Hematopoietic multipotent progenitor cell treated with erythropoietin and hydrocortisone succinate and interleukin-3 and kit ligand, for 6 days (in vitro differentiated cells): ENCODE measurements at regions not wholly inside any gene's neighbourhood (a gene's known extent, or its start where the extent isn't known, plus 50 kb on each side); places are given as distances from the start of the nearest gene placed in this dataset.
A peak's percentile ranks its signal among the peaks of the same experiment; 100 is the strongest.

Experiments
- DNase-seq: peaks from one replicate; pipeline ENCODE4 v3.0.0-alpha.2; 2015

DNA sequence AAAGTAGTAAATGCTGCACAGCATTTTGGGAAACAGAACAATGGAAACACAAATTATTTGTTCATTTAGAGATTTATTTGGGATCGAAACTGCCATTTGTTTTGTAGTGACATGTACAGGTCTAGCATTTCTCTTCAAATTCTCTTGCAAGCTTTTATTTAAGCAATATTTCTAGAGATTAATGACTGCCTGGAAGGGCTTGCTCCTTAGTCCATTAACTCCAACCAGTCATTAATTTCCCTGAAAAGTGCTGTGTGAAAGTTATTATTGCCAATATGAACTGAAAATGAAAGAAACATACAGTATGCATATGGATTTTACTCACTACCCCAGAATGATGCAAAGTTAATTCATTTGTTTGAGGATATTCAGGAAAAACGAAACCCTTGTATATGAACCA is 1349.6 kb upstream of the FLRT2 start:
- DNase-seq = no peak

GRCh38 chr14:84181072-84181471 is 1348.9 kb upstream of the FLRT2 start:
- DNase-seq = no peak

DNA sequence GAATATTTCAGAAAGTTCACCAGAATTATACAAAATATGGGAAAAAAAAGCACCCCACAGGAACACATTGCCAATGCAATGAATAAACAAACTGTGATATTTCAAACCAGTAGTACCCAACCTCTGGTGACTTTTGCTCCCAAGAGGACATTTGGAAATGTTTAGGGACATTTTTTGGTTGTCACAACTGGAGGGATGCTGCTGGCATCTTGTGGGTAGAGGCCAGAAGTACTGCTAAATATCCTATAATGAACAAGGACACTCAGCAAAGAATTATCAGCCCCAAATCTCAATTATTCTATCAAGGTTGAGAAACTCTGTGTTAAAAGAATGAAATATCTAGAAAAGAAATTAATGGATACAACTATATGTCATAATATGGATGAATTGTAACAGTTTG is 1334.4 kb upstream of the FLRT2 start:
- no peak for DNase-seq

GRCh38 chr14:84197704-84198103 is 1332.2 kb upstream of the FLRT2 start:
- DNase-seq = no peak

- DNase-seq = no peak
These were observed 1327.5 kb upstream of the FLRT2 start for GRCh38 chr14:84202486-84202885.

GRCh38 chr14:84203896-84204295 is 1326.0 kb upstream of the FLRT2 start:
- DNase-seq = no peak

- no peak for DNase-seq
These were observed 1321.5 kb upstream of the FLRT2 start for GRCh38 chr14:84208451-84208850.

DNA sequence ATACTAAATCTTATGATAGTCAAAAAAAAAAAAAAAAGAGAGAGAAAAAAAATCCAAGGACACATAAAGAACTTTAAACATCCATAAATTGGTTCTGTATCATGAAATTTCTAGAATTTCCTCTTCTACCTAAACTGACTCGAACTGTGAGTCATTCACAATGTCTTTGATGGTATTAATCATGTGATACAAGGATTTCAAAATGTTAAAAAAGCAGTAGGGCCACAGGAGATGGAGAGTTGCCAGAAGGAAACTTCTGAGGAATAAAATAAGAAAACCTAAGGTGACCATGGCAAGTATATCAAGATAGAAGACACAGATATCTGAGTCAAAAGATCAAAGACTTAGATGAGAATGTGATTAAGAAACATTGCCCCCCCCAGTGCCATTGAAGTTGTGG is 1320.9 kb upstream of the FLRT2 start:
- no peak for DNase-seq

DNA sequence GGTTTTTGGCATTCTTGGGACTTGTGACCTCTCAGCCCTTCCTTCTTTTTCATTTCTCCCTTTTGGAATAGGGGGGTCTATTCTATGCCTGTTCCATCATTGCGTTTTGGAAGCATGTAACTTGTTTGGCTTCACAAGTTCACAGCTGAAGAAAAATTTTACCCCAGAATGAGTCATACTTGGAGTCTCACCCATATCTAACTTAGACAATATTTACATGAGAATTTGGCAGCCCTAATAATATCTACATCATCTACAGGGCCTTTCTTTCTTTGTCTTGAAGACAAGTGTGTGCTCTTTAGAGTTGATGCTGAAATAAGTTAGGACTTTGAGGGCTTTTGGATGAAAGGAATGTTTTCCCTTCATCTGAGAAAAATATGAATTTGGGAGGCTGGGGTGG is 1312.9 kb upstream of the FLRT2 start:
- DNase-seq = no peak

- no peak for DNase-seq
These were observed 1304.7 kb upstream of the FLRT2 start for GRCh38 chr14:84225268-84225667.

- no peak for DNase-seq
These were observed 1301.2 kb upstream of the FLRT2 start for GRCh38 chr14:84228702-84229101.

DNA sequence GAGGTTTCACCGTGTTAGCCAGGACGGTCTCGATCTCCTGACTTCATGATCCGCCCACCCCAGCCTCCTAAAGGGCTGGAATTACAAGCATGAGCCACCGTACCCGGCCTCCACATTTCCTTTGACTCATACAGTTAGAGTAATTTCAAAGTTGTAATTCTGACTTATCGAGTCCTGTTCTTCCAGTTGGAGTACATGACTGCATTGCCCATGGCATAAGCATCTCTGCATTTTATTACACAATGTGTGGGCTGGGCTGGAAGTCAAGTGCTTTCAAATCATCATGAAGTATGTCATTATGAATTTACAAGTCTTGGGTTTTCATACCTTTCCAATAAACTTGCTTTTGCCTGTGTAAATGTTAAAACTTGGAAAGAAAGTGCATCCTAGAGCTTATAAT is 1295.7 kb upstream of the FLRT2 start:
- DNase-seq = no peak

DNA sequence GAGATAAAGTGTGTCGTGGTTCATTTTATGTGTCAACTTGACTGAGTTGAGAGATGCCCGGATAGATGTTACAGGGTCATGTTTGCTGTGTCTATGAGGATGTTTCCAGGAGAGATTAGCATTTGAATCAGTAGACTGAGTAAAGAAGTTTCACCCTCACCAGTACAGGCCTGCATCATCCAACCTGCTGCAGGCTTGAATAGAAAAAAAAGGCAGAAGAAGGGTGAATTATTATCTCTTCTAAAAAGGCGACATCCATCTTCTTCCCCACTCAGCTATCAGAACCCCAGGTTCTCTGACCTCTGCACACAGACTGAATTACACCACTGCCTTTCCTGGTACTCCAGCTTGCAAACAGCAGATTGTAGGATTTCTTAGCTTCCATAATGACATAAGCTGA is 1293.7 kb upstream of the FLRT2 start:
- DNase-seq = no peak

- DNase-seq = no peak
These were observed 1292.1 kb upstream of the FLRT2 start for GRCh38 chr14:84237881-84238280.

DNA sequence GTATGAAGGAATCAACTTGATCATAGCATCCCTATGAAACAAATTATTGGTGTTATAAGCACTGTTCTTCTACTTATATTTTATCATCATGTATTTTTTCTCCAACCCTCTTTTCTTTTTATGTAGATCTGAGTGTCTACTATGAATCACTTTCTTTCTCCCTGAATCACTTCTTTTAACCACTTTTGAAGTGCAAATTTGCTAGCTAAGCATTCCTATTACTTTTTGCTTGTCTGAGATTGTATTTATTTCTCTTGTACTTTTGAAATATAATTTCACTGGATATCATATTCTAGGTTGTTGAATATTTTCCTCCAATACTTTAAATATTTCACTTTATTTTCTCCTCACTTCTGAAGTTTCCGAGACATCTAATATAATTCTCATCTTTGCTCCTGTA is 1282.3 kb upstream of the FLRT2 start:
- DNase-seq = no peak

GRCh38 chr14:84250893-84251292 is 1279.1 kb upstream of the FLRT2 start:
- no peak for DNase-seq

- DNase-seq = no peak
These were observed 1278.4 kb upstream of the FLRT2 start for GRCh38 chr14:84251411-84252115.

DNA sequence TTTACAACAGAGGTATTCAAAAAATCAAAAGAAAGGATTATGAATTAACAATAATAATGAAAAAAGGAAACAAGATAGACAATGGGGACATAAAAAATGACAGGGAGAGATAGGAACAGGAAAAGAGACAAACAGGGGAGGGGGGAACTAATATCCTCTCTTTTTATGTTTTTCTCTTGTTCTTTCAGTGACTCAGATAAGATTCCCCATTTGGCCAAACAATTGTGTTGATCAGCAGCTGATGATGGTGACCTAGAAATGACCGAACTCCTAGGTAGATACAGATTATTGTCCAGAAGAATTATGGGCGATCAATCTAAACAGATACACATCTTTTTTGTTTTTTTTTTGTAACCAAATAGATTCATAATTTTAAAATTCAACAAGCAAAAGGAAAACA is 1277.2 kb upstream of the FLRT2 start:
- DNase-seq = no peak

DNA sequence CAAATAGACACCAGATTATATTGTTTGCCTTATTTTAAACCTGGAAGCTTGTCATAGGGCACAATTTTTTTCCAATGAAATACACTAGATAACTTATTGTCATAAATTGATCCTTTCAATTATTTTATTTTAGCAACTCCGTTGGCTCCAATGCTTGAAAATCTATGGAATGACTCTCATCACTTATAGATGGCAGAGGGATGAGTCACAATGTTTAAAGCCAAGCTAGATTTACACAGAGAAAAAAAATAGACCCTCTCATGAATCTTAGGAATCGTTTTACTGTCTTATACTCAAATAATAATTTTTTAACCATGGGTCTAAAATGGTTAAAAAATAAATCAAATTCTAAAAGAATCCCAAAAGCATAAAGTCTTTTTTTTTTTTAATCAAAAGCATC is 1276.6 kb upstream of the FLRT2 start:
- no peak for DNase-seq

GRCh38 chr14:84254290-84254689 is 1275.7 kb upstream of the FLRT2 start:
- DNase-seq = no peak

DNA sequence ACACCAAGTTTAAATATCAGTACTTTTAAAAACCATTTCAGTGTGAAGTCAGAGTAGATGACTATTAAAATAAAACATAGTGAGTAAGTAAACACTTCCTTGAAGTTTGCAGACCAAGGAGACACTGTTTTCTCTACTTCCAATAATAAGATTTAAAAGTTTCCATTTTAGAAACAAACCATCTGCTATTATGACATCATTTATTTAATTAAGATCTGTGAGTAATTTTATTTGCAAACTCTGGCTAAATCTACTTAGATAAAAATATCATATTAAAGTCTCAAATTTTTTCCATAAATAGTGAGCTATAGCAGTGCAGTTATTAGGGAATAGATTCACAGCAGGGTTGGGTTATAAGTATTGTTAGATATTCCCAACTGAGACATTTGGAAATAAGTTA is 1267.0 kb upstream of the FLRT2 start:
- DNase-seq = no peak

DNA sequence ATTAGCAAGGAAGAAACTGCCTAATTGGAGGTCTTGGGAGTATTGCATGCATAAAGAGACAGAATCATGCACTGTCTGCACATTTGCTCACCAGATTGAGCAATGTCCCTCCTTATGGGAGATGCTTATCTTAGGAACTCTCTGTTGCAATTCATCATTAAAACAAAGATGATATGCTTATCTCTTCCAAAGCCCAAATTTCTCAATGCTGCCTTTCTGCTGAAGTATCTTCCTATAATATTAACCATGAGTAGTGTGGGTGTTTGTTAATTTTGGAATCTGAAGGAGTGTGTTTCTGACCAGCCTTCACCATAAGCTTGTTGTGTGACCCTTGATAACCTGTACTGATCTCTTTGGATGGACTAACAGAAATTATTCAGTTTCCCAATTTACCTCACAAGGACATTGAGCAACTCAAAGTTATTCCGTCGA is 1257.6 kb upstream of the FLRT2 start:
- peak; percentile 56 for DNase-seq

DNA sequence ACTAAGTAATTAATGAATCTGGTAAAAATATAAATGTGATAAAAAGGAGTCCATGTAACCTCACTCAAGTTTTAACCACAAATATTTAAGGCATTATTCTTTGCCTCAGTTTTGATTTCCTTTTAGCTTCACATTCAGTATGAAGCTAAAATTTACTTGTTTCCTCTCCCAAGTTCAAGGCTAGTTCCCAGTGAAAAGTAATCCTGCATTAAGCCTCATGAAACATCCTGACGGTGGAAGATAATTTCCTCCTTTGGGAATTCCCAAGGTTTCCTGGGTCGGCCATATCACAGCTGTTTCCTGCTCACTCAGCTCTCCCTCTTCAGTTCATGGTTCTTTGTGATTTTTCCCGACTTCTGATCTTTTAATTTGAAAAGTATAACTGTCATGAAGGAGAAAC is 1256.8 kb upstream of the FLRT2 start:
- DNase-seq = no peak

- DNase-seq = no peak
These were observed 1247.3 kb upstream of the FLRT2 start for GRCh38 chr14:84282618-84283017.

- DNase-seq = no peak
These were observed 1241.2 kb upstream of the FLRT2 start for GRCh38 chr14:84288781-84289180.
